ENCODE measurements at regions not wholly inside any gene's neighbourhood (a gene's known extent, or its start where the extent isn't known, plus 50 kb on each side); places are given as distances from the start of the nearest gene placed in this dataset.

GRCh38 chr5:125972706-125973105 lies 450.5 kb upstream of the GRAMD2B start:
- TF ChIP-seq GATA2 (IDR thresholded peaks at IDR 0.05; ENCODE audit: low read depth, low read length): no peak
- no peak for TF ChIP-seq GATA3 (IDR thresholded peaks at IDR 0.05; ENCODE audit: low read depth, low read length)

Measured in SH-SY5Y (cell line).